ENCODE measurements at regions not wholly inside any gene's neighbourhood (a gene's known extent, or its start where the extent isn't known, plus 50 kb on each side); places are given as distances from the start of the nearest gene placed in this dataset.

DNA sequence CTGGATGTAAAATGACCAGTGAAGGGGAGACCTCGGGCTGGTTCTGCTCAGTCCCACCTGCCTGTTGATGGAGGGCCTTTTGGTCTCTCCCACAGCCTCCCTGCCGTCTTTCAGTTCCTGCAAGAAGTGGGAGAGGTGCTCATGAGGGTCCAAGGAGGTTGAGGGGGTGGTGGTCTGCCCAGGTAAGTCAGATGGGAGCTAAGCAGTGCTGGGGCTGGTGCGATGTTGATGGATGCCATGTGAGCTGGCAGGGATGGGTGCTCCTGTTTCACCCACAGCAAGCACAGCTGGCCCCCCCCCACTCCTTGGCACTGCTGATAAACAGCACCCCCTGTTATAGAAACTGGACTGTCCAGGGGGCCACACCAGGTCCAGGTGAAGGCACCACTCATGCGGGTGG lies 145.6 kb downstream of the NSG2 start:
- no peak for ATAC-seq (ENCODE audit: low FRiP score)
- no peak for DNase-seq (ENCODE audit: low spot score)
- TF ChIP-seq, protein P1, sequence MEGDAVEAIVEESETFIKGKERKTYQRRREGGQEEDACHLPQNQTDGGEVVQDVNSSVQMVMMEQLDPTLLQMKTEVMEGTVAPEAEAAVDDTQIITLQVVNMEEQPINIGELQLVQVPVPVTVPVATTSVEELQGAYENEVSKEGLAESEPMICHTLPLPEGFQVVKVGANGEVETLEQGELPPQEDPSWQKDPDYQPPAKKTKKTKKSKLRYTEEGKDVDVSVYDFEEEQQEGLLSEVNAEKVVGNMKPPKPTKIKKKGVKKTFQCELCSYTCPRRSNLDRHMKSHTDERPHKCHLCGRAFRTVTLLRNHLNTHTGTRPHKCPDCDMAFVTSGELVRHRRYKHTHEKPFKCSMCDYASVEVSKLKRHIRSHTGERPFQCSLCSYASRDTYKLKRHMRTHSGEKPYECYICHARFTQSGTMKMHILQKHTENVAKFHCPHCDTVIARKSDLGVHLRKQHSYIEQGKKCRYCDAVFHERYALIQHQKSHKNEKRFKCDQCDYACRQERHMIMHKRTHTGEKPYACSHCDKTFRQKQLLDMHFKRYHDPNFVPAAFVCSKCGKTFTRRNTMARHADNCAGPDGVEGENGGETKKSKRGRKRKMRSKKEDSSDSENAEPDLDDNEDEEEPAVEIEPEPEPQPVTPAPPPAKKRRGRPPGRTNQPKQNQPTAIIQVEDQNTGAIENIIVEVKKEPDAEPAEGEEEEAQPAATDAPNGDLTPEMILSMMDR (IDR thresholded peaks at IDR 0.05): no peak

- TF ChIP-seq, protein P1 (IDR thresholded peaks at IDR 0.05): no peak
- no peak for ATAC-seq (ENCODE audit: low FRiP score)
- no peak for DNase-seq (ENCODE audit: low spot score)
Observed at GRCh38 chr5:174191850-174192655, 146.5 kb downstream of the NSG2 start.

DNA sequence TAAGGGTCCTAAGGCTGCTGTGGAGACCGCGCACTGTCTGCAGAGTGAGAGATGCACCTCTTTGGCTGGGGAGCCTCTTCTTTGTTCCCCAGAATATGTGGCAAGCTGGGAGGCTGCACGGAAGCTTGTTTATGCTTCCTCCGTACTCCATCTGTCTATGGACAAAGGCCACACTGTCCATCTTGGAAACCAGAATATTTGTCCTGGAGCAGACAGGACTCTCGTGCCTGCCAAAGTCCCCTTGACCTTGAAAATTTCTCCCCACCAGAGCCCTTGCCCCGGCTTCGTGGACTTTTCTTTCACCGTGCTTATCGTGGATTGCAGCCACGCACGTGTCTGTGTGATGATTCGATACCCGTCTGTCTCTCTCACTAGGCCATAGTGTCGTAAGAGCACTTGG lies 147.4 kb downstream of the NSG2 start:
- TF ChIP-seq, protein P1 (IDR thresholded peaks at IDR 0.05): no peak
- no peak for ATAC-seq (ENCODE audit: low FRiP score)
- no peak for DNase-seq (ENCODE audit: low spot score)

DNA sequence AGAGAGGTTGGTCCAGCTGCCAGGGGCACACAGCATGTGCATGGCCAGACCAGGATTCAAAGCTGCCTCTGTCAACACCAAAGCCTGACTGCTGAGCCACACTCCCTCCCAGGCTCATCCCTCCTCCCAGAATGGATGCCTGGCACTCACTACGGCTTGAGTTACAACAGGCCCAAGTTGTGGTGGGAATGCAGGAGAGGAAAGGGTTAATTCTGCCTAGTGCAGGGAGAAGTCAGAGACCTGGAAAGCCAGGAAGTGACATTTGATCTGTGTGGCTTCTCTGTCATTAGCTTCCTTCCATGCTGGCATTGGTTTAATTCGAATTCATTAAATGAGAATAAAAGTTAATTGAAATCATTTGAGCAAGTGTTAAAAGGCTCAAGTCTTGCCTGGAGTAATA lies 150.0 kb downstream of the NSG2 start:
- ATAC-seq (ENCODE audit: low FRiP score): no peak
- TF ChIP-seq, protein P1 (IDR thresholded peaks at IDR 0.05): no peak
- no peak for DNase-seq (ENCODE audit: low spot score)

- DNase-seq (ENCODE audit: low spot score) (no peak), ATAC-seq (ENCODE audit: low FRiP score) (no peak)
- TF ChIP-seq, protein P1 (IDR thresholded peaks at IDR 0.05): no peak
Observed at GRCh38 chr5:174197929-174198328, 152.4 kb downstream of the NSG2 start.

- no peak for ATAC-seq (ENCODE audit: low FRiP score)
- TF ChIP-seq, protein P1 (IDR thresholded peaks at IDR 0.05): no peak
- no peak for DNase-seq (ENCODE audit: low spot score)
Observed at GRCh38 chr5:174198541-174198940, 153.0 kb downstream of the NSG2 start.

DNA sequence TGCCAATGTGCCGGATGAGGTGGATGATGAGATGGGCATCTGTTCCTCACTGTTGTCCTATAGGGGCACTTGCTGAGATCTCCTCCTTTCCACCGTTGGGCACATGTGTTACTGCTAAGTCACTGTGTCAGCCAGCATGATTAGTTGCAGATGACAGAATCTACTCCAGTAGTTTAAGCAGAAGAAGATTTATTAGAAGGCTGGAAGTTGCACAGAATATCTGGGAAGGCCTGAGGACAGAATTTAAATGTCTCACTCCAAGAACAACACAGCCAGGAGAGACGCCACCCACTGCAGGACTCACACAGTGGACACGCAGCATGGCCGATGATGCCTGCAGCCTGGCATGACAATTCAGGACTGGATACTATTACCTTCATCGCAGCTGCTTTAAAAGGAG lies 157.5 kb downstream of the NSG2 start:
- TF ChIP-seq, protein P1 (IDR thresholded peaks at IDR 0.05): no peak
- ATAC-seq (ENCODE audit: low FRiP score) (no peak), DNase-seq (ENCODE audit: low spot score) (no peak)
